Right renal pelvis (tissue), 4 donors: ENCODE measurements at regions not wholly inside any gene's neighbourhood (a gene's known extent, or its start where the extent isn't known, plus 50 kb on each side); places are given as distances from the start of the nearest gene placed in this dataset.
"Not testable (repeated sequence)": the region's sequence is repeated elsewhere in the genome, so short reads cannot be mapped to it uniquely, and the experiment has no call there.

Experiments
- DNase-seq, 4 donors: peaks; one replicate each; pipeline ENCODE4 v3.0.0-alpha.2; 2013; ENCODE audit warnings: low read depth in 4 of 4, low spot score in 3 of 4, missing footprints in 1 of 4

DNA sequence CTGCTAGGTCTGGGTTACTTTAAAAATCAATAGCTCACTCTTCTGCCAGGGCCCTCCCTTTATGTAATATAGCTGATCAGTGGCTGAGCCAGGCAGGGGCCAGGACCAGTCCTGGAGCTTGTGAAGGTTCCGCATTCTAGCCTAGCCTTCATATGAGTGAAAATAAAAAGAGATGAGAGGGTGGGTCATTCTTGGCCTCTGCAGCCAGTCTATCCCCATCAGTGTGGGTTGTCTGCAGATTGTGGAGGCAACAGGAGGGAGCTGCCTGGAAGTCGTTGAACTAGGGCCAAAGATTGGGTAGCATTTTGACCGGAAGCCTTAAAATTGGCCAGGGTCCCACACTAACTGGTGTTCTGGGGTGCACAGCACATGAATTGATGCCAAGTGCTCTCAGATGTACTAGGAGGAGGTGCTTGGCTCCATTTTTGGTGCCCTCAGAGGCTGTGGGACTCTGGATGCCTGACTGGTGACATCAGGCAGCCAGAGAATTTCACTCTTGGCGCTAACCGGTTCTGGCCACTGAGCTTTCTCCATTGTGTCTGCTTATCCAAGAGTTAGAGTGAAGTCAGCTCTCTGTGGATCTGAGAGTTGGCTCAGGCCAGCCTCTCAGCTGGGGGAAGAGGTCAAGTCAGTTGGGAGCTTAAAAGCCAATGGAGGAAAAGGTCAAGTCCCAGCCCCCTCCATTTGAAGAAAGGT is 66.5 kb upstream of the IKBKE start:
- not testable (repeated sequence) for DNase-seq

- not testable (repeated sequence) for DNase-seq
These were observed 65.8 kb upstream of the IKBKE start for GRCh38 chr1:206404309-206405027.

DNA sequence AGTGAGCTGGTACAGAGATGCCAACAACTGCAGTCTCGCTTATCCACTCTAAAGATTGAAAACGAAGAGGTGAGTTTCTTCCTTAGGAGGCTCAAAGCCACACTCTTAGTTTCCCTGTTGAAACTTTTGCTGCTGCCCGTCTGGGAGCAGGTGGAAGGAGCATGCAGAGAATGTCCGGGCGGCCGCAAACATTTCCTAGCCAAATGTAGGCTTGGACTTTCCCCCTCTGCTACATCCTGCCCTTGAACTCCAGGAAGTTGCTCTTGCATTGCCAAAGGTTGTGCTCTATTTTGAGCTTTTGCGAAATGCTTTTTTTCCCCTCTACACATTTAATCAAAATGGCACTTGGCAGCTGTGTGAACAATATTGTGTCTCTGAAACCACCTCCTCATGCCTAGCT is 65.0 kb upstream of the IKBKE start:
- DNase-seq, result not testable (repeated sequence)

GRCh38 chr1:206408371-206409288 is 61.6 kb upstream of the IKBKE start:
- DNase-seq, result not testable (repeated sequence)

GRCh38 chr1:206411321-206411720 is 59.0 kb upstream of the IKBKE start:
- DNase-seq, result no peak

DNA sequence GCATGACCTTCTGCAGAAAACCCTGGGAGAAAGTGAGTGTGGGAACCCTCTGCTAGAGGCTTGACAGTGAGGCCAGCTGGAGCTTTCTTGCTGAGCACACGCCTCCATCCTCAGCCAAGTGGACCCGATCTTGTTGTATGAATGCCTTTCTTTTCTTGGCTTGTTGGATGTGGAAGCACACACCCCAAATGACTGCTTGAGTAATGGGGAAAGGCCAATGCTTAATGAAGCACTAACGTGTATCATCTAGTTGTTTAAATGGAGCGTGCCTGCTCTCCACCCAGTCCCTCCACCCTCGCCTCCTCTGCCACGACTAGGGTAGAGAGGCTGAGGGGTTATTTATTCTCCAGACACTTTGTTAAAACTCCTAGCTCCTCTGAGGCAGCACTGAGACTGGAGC is 54.3 kb upstream of the IKBKE start:
- DNase-seq, result no peak

DNA sequence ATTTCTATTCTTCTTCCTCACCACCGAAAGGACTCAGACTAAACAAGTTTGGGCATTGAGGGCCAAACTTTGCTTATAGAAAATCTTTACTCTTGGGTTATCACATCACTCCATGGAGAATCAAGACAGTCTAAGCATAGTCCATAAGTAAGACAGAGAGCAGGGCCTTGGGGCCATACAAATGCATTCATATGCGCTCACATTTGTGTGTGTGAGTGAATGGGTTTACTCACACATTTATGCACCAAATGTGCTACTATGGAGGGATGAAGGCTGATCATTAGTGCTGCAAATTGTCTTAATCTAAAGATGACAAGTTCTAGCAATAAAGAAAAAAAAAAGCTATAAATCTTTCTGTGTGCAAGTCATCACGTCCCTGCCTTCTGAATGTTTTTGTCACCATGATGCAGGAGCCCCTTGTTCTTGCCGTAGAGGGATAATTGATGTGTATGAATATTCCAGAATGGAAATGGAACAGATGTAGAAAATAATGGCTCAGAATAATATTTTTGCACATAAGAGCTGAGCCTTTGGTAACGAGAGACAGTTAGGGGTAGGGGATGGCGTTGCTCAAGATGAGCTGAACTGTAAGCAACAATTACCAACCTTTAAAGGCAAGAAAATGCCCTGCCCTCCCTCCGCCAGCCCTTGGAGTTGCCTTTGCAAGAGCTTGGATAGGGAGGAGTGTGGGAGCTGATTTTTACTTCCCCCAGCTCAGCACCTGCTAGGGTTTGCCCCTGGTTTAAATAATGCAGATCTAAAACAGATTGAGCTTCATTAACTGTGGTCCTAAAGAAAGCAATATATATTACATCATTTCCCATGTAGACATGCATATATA is 52.3 kb upstream of the IKBKE start:
- DNase-seq, result no peak

GRCh38 chr1:206419250-206419649 is 51.0 kb upstream of the IKBKE start:
- DNase-seq, result no peak

DNA sequence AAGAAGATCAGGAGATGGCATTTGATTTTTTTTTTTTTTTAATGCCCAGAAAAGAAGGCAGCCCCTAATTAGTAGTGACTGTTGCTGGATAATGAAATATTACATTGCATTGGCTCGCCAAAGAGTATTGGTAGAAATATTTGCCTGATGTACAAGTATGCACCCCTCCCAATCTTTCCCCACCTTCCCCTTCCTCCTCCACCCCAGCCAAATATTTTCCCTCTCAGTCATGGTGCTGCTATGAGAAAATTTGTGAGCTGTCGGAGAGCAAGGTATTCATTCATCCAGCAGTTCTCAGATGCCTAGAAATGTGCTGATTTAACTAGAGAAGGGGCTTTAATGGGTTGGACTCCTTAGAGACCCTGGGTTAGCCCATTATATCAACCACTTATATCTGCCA is 50.5 kb upstream of the IKBKE start:
- no peak for DNase-seq

DNA sequence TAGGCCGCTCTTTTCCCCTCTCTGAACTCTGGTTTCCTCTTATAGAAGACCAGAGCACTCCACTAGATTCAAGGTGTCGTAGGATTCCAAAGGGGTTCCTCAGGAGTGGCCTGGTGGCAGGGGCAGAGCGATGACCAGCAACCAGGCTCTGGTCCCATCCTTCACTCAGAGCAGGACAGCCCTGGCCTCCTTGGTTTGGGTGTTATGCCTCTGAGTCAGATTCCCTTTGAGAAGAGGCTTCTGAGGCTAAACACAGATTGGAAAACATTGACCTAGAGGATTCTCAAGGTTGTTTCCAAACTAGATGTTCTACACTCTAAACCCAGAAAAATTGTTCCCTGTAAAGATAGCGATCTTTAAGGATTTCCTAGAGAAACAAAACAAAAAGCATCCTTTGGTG is 49.8 kb upstream of the IKBKE start:
- no peak for DNase-seq
